T1000 (cell line): ENCODE measurements at regions not wholly inside any gene's neighbourhood (a gene's known extent, or its start where the extent isn't known, plus 50 kb on each side); places are given as distances from the start of the nearest gene placed in this dataset.

Experiments used
- DNase-seq: peaks from one replicate; lab custom pipeline; 2025; ENCODE audit warnings: mixed read lengths; lab: John Stamatoyannopoulos, UW

GRCh38 chr2:65500310-65501040, 68.1 kb upstream of the SPRED2 start:
- no peak for DNase-seq

- no peak for DNase-seq
Measured at GRCh38 chr2:65499216-65499615, 66.8 kb upstream of the SPRED2 start.

- DNase-seq, result no peak
Measured at GRCh38 chr2:65498396-65498795, 66.0 kb upstream of the SPRED2 start.

GRCh38 chr2:65495251-65495877, 63.0 kb upstream of the SPRED2 start:
- no peak for DNase-seq

- DNase-seq, result no peak
Measured at GRCh38 chr2:65494078-65494477, 61.7 kb upstream of the SPRED2 start.

- no peak for DNase-seq
Measured at GRCh38 chr2:65491381-65491905, 59.0 kb upstream of the SPRED2 start.

GRCh38 chr2:65490222-65490621, 57.8 kb upstream of the SPRED2 start:
- DNase-seq, result no peak

GRCh38 chr2:65489269-65489668, 56.9 kb upstream of the SPRED2 start:
- DNase-seq, result no peak

- no peak for DNase-seq
Measured at GRCh38 chr2:65488527-65488926, 56.1 kb upstream of the SPRED2 start.

GRCh38 chr2:65487404-65487803, 55.0 kb upstream of the SPRED2 start:
- no peak for DNase-seq

GRCh38 chr2:65486802-65487201, 54.4 kb upstream of the SPRED2 start:
- no peak for DNase-seq

- DNase-seq, result no peak
Measured at GRCh38 chr2:65486282-65486681, 53.9 kb upstream of the SPRED2 start.

- DNase-seq, result no peak
Measured at GRCh38 chr2:65485839-65486238, 53.4 kb upstream of the SPRED2 start.

- DNase-seq, result no peak
Measured at GRCh38 chr2:65483763-65484162, 51.4 kb upstream of the SPRED2 start.

GRCh38 chr2:65482971-65483370, 50.6 kb upstream of the SPRED2 start:
- DNase-seq, result no peak
